Esophagus (tissue), 2 donors: ENCODE measurements at regions not wholly inside any gene's neighbourhood (a gene's known extent, or its start where the extent isn't known, plus 50 kb on each side); places are given as distances from the start of the nearest gene placed in this dataset.

ENCODE experiments used
- H3K27ac ChIP-seq, 2 donors: one replicate each; pipeline ENCODE4 v1.5.1; 2013; ENCODE audit warnings: low read depth in 2 of 2, mild to moderate bottlenecking in 2 of 2, inconsistent platforms in 1 of 2, low read length in 1 of 2, moderate library complexity in 1 of 2
- H3K27me3 ChIP-seq, 2 donors: one replicate each; pipeline ENCODE4 v1.6.1; 2013; ENCODE audit warnings: low read length in 2 of 2, control low read depth in 1 of 2, mild to moderate bottlenecking in 1 of 2; ENCODE audit not compliant: insufficient read depth in 2 of 2, control insufficient read depth in 1 of 2
- H3K36me3 ChIP-seq, 2 donors: one replicate each; pipeline ENCODE4 v1.6.1; 2013; ENCODE audit warnings: low read length in 1 of 2; ENCODE audit not compliant: control insufficient read depth in 2 of 2, insufficient read depth in 2 of 2
- H3K4me1 ChIP-seq, 2 donors: one replicate each; pipeline ENCODE4 v1.6.1; 2013; ENCODE audit warnings: low read length in 1 of 2; ENCODE audit not compliant: control insufficient read depth in 2 of 2, insufficient read depth in 2 of 2
- H3K4me3 ChIP-seq, 2 donors: one replicate each; pipeline ENCODE4 v1.5.1; 2013; ENCODE audit warnings: low read length in 2 of 2, mild to moderate bottlenecking in 2 of 2, low read depth in 1 of 2, moderate library complexity in 1 of 2
- H3K9me3 ChIP-seq, 2 donors: one replicate each; pipeline ENCODE4 v1.6.1; 2013; ENCODE audit warnings: mild to moderate bottlenecking in 2 of 2, low read depth in 1 of 2, low read length in 1 of 2, moderate library complexity in 1 of 2; ENCODE audit not compliant: control insufficient read depth in 2 of 2, insufficient read depth in 1 of 2
- WGBS, 2 donors: extraction: QIAGEN DNeasy Blood & Tissue Kit; methylation state at CpG; one replicate each; pipeline ENCODE4 v1.1.7; 2013; 5-methylcytosine and 5-hydroxymethylcytosine counted together
- donor health status: healthy with polysubstance abuse.
- donor health status: Bipolar disorder and iron deficiency.

DNA sequence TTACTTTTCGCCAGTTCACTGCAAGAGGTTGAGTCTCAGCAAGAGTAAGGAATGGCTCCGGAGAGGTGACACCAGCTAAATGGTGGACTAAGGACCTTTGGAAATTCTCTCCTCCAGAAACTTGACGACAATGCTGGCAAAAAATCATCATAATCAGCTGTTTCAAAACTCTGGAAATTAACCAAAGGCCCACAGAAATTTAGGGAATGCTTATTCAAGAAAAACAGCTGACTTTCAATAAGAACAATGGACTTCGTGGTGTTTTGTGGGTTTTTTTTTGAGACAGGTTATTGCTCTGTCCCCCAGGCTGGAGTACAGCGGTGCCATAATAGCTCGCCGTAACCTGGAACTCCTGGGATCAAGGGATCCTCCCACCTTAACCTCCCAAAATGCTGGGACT lies 68.4 kb upstream of the SEPTIN5 start:
- H3K36me3 ChIP-seq = no peaks in the 10 kb centered on the region
- no peak overlapping the region for H3K27ac ChIP-seq
- WGBS, 2 donors = 85 to 86% methylated on average over 7 of the region's 7 CpGs
- H3K4me1 ChIP-seq = no peaks in the 10 kb centered on the region
- no peak overlapping the region for H3K4me3 ChIP-seq
- no peaks in the 10 kb centered on the region for H3K27me3 ChIP-seq
- H3K9me3 ChIP-seq = peaks cover 0 to 2% of the 10 kb centered on the region in 2 donors

DNA sequence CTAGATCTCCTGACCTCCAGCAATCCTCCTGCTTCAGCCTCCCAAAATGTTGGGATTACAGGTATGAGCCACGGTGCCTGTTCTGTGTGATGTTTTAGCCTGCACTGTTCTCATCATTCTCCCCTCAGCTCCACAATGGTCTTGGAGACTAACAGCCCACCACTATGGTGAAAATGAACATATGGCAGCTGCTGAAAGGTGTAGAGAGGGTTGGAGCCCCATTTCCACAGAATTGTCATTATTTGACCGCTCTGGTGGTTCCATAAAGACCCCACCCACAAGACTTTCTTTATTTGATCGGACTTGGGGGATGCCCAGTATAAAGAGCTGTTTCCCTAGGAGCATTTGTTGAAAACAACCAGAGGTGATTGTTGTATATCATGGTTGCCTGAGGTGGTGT lies 67.9 kb upstream of the SEPTIN5 start:
- Histone ChIP-seq H3K4me3 (no peak overlapping the region), H3K36me3 (no peaks in the 10 kb centered on the region), H3K4me1 (no peaks in the 10 kb centered on the region), H3K27me3 (no peaks in the 10 kb centered on the region), H3K9me3 (peaks cover 0 to 2% of the 10 kb centered on the region in 2 donors), H3K27ac (no peak overlapping the region)
- 88 to 92% methylated on average over 3 of the region's 3 CpGs for WGBS, 2 donors

DNA sequence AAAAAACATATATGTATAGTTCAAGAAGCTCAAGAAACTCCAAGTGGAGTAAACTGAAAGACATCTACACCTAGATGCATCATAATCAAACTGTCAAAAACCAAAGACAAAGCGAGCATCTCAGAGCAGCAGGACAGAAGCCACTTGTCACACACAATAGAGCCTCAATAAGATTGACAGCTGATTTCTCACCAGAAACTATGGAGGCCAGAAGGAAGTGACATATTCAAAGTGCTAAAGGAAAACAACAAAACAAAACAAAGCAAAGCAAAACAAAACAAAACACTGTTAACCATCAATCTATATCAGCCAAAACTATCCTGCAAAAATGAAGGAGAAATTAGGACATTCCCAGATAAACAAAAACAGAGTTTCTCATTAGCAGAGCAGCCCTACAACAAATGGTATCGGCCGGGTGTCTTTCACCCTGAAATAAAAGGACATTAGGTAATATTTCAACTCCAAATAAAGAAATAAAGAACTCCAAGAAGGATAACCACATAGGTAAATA lies 65.8 kb upstream of the SEPTIN5 start:
- WGBS, 2 donors = 91 to 92% methylated on average over 3 of the region's 3 CpGs

DNA sequence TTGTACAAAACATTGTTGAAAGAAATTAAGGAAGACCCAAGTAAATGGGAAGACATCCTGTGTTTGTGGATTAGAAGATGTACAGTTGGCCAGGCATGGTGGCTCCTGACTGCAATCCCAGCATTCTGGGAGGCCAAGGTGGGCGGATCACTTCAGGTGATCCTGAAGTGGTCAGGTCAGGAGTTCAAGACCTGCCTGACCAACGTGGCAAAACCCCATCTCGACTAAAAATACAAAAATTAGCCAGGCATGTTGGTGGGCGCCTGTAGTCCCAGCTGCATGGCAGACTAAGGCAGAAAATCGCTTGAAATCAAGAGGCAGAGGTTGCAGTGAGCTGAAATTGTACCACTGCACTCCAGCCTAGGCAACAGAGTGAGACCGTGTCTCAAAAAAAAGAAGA lies 62.0 kb upstream of the SEPTIN5 start:
- 56 to 60% methylated on average over 6 of the region's 6 CpGs for WGBS, 2 donors
- H3K4me1 ChIP-seq = no peaks in the 10 kb centered on the region
- H3K27ac ChIP-seq = no peak overlapping the region

More for the DNA sequence above, 65.8 kb upstream of the SEPTIN5 start:
- no peaks in the 10 kb centered on the region for H3K4me1 ChIP-seq
- no peak overlapping the region for H3K27ac ChIP-seq
- H3K36me3 ChIP-seq = no peaks in the 10 kb centered on the region
- no peak overlapping the region for H3K4me3 ChIP-seq
- no peaks in the 10 kb centered on the region for H3K27me3 ChIP-seq
- H3K9me3 ChIP-seq = peaks cover 0 to 2% of the 10 kb centered on the region in 2 donors

DNA sequence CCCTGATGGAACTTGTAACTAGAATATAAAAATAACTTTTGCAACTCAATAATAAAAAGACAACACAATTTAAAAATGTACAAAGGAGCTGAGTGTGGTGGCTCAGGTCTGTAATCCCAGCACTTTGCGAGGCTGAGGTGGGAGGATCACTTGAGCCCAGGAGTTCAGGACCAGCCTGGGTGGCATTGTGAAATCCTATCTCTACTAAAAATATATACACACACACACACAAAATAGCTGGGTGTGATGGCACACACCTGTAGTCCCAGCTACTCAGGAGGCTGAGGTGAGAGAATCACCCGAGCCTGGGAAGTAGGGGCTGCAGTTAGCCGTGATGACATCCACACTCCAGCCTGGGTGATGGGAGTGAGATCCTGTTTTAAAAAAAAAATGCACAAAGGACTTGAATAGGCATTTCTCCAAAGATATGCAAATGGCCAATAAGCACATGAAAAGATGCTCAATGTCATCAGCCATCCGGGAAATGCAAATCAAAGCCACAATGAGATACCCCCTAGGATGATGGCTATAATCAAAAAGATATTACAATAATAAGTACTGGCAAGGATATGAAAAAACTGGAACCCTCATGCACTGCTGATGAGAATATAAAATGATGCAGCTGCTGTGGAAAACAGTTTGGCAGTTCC lies 59.8 kb upstream of the SEPTIN5 start:
- 49 to 60% methylated on average over 4 of the region's 4 CpGs for WGBS, 2 donors
- Histone ChIP-seq H3K36me3 (no peaks in the 10 kb centered on the region), H3K4me1 (no peaks in the 10 kb centered on the region), H3K9me3 (no peaks in the 10 kb centered on the region), H3K27me3 (no peaks in the 10 kb centered on the region), H3K4me3 (no peak overlapping the region), H3K27ac (no peak overlapping the region)

More for the DNA sequence above, 62.0 kb upstream of the SEPTIN5 start:
- no peaks in the 10 kb centered on the region for H3K27me3 ChIP-seq
- H3K4me3 ChIP-seq = no peak overlapping the region
- no peaks in the 10 kb centered on the region for H3K9me3 ChIP-seq
- no peaks in the 10 kb centered on the region for H3K36me3 ChIP-seq

DNA sequence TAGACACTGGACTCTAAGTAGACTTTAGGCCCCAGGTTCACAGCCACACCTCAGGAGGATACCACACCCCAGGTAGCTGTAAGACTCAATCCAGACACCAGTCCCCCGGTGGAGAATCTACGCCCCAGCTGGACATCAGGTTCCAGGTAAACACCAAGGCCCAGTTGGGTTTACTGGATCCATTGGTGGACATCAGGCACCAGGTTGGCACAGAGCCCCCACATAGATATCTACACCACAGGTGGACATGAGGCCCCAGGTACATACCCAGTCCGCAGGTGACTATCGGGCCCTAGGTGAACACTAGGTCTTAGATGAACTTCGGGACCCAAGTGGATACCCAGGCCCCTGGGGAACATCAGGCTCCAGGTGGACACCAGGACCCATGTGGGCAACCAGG lies 58.9 kb upstream of the SEPTIN5 start:
- no peaks in the 10 kb centered on the region for H3K4me1 ChIP-seq
- no peaks in the 10 kb centered on the region for H3K9me3 ChIP-seq
- no peaks in the 10 kb centered on the region for H3K36me3 ChIP-seq
- 77 to 83% methylated on average over 5 of the region's 5 CpGs for WGBS, 2 donors
- H3K27me3 ChIP-seq = no peaks in the 10 kb centered on the region
- H3K4me3 ChIP-seq = no peak overlapping the region
- H3K27ac ChIP-seq = no peak overlapping the region

DNA sequence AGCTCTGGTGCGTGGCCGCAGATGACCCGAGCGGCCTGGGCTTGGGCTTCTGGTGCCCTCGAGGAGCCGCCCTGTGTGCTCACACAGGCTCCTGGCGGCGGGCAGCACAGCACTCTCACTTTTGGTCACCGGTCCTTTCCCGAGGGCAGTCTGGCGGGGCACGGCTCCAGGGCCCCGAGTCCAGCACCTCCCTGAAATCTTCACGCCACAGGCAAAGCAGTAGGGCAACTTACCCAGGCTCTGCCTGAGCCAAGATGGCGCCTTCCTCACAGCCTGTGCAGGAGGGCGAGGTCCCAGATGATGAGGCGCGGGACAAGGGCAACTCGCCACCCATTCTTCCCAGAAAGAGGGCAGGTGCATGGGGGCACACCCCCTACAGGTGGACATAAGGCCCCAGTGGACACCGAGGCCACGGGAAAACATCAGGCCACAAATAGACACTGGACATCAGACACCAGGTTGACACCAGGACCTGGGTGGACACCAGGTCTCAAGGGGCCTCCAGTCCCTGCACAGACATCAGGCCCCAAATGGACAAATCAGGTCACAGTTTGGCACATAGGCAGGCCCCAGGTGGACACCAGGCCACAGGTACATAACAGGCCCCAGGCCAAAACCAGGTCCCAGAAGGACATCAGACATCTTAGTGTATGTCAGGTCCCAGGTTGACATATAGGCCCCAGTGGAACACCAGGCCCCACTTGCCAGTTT lies 57.6 kb upstream of the SEPTIN5 start:
- WGBS, 2 donors = 95 to 97% methylated on average over 21 of the region's 21 CpGs

DNA sequence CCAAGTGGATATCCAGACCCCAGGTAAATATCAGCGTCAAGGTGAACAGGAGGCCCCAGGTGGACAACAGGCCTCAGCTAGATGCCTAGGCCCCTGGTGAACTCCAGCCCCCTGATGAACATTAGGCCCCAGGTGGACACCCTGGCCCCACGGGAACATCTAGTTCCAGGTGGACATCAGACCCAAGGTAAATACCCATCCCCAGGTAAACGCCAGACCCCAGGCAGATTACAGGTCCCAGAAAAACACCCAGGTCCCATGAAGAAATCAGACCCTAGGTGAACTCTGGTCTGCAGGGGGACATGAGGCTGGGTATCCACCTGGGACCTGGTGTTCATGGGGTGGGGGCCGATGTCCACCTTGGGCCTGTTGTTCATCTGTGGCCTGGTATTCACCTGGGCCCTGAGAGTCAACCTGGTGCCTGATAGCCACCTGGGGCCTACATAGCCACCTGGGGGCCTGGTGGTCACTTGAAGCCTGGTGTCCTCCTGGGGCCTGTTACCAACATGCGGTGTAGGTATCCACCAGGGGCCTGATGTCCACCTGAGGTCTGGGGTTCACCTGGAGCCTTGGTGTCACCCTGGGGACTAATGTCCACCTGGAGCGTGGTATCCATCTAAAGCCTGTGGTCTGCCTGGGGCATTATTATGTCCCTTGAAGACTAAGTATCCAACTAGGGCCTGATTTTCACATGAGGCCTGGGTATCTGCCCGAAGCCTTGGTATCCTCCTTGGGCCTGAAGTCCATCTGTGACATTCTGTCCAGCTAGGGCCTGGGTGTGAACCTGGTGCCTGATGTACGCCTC lies 56.8 kb upstream of the SEPTIN5 start:
- WGBS, 2 donors = 94 to 97% methylated on average over 8 of the region's 8 CpGs
- Histone ChIP-seq H3K36me3 (no peaks in the 10 kb centered on the region), H3K27me3 (no peaks in the 10 kb centered on the region), H3K9me3 (no peaks in the 10 kb centered on the region), H3K4me3 (no peak overlapping the region), H3K27ac (no peak overlapping the region), H3K4me1 (no peaks in the 10 kb centered on the region)

More for the DNA sequence above, 57.6 kb upstream of the SEPTIN5 start:
- H3K9me3 ChIP-seq = no peaks in the 10 kb centered on the region
- H3K4me1 ChIP-seq = no peaks in the 10 kb centered on the region
- no peaks in the 10 kb centered on the region for H3K27me3 ChIP-seq
- H3K36me3 ChIP-seq = no peaks in the 10 kb centered on the region
- no peak overlapping the region for H3K4me3 ChIP-seq
- no peak overlapping the region for H3K27ac ChIP-seq

DNA sequence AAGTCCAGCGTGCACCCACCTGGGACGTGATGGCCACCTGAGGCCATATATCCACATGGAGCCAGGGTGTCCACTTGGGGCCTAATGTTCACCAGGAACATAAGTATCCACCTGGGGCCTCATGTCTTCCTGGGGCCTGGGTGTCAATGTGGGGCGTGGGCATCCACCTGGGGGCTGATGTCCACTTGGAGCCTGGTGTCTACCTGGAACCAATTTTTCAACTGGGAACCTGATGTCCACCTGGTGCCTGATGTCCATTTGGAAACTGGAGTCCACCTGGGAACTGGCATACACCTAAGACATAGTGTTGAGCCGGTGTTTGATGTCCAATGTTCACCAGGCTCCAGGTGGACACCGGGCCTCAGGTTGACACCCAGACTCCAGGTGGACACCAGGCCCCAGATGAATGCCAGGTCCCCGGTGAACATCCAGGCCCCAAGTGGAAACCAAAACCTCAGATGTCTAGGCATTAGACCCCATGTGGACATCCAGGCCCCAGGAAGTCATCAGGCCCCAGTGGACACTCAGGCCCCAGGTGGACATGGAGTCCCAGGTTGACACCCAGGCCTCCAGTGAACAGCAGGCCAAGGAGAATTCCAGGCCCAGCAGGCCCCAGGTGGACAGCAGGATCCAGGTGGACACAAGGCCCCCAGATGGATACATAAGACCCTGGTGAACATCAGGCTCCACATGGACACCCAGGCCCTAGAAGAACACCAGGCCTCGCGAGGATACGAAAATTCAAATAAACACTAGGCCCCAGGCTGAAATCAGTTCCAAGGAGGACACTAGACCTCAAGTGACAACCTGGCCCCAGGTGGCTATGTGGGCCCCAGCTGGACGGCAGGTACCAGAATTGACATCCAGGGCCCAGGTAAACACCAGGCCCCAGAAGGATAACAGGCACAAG lies 56.0 kb upstream of the SEPTIN5 start:
- no peak overlapping the region for H3K4me3 ChIP-seq
- H3K27me3 ChIP-seq = no peaks in the 10 kb centered on the region
- WGBS, 2 donors = 97% methylated on average over 10 of the region's 10 CpGs
- no peaks in the 10 kb centered on the region for H3K4me1 ChIP-seq
- no peaks in the 10 kb centered on the region for H3K9me3 ChIP-seq
- no peak overlapping the region for H3K27ac ChIP-seq
- H3K36me3 ChIP-seq = no peaks in the 10 kb centered on the region
